Panc1 (cell line): ENCODE measurements at regions not wholly inside any gene's neighbourhood (a gene's known extent, or its start where the extent isn't known, plus 50 kb on each side); places are given as distances from the start of the nearest gene placed in this dataset.

ENCODE experiments used
- ATAC-seq: fragments of 200-7000 bp; cut with Tn5 transposase; 2 replicates; pipeline ENCODE4 v1.9.1; 2020; ENCODE audit warnings: mild to moderate bottlenecking, moderate library complexity
- BruUV-seq: library from RNA; stranded (reverse); fragments of 400-500 nt; replicated peaks from 2 replicates; lab custom pipeline; 2021; lab: Mats Ljungman, UMichigan
- CTCF ChIA-PET: fragments of 300-600 bp; sonication (Branson Sonifier 250); formaldehyde crosslinking; loops from one replicate; lab custom pipeline; 2022; ENCODE audit warnings: antibody characterized with exemption; lab: Charles Lee
- POLR2A ChIA-PET: fragments of 300-600 bp; sonication (Branson Sonifier 250); formaldehyde crosslinking; loops from one replicate; lab custom pipeline; 2022; ENCODE audit warnings: antibody characterized with exemption; lab: Charles Lee
- DNase-seq: peaks from one replicate; pipeline ENCODE4 v3.0.0-alpha.2; 2010; ENCODE audit warnings: low read depth, low spot score
- H3K27ac ChIP-seq: 2 replicates; pipeline ENCODE4 v1.5.1; 2011; ENCODE audit warnings: mild to moderate bottlenecking, low read length, inconsistent platforms
- H3K27me3 ChIP-seq: fragments of 200-500 bp; sonication (Bioruptor generic); 2 replicates; pipeline ENCODE4 v1.6.0; 2014; ENCODE audit warnings: low read length, inconsistent platforms; ENCODE audit not compliant: control insufficient read depth, insufficient read depth
- H3K36me3 ChIP-seq: fragments of 200-500 bp; sonication (Bioruptor generic); 2 replicates; pipeline ENCODE4 v1.5.1; 2014; ENCODE audit warnings: inconsistent platforms, mild to moderate bottlenecking, low read length, moderate library complexity; ENCODE audit not compliant: control insufficient read depth, insufficient read depth
- H3K4me1 ChIP-seq: 2 replicates; pipeline ENCODE4 v1.5.1; 2011; ENCODE audit warnings: inconsistent platforms, mild to moderate bottlenecking, low read length, moderate library complexity; ENCODE audit not compliant: control insufficient read depth, insufficient read depth
- H3K4me3 ChIP-seq, 2 experiments: 2 replicates each; pipeline ENCODE4 v1.5.1; 2011 to 2012; ENCODE audit warnings: low read depth in 2 of 2, low read length in 2 of 2, mild to moderate bottlenecking in 2 of 2, inconsistent platforms in 1 of 2, moderate library complexity in 1 of 2
- H3K9me3 ChIP-seq: fragments of 200-500 bp; sonication (Bioruptor generic); 2 replicates; pipeline ENCODE4 v1.5.1; 2014; ENCODE audit warnings: low read depth, mild to moderate bottlenecking, inconsistent platforms, low read length, moderate library complexity; ENCODE audit not compliant: control insufficient read depth, insufficient read depth
- CTCF ChIP-seq: fragments of 450-650 bp; IDR thresholded peaks from 2 replicates; pipeline ENCODE4 v1.5.1; 2017; ENCODE audit warnings: mild to moderate bottlenecking
- POLR2AphosphoS5 ChIP-seq: IDR thresholded peaks from 2 replicates; pipeline ENCODE4 v1.6.1; 2012; ENCODE audit warnings: mild to moderate bottlenecking, low read depth, low read length, moderate library complexity
- REST ChIP-seq, 2 experiments: IDR thresholded peaks; 2 replicates each; pipeline ENCODE4 v1.6.1; 2011 to 2012; ENCODE audit warnings: low read depth in 2 of 2, control low read depth in 1 of 2, low read length in 1 of 2, mild to moderate bottlenecking in 1 of 2, moderate library complexity in 1 of 2; ENCODE audit not compliant: insufficient read depth in 1 of 2
- SIN3A ChIP-seq: IDR thresholded peaks from 2 replicates; pipeline ENCODE4 v1.6.1; 2012; ENCODE audit warnings: low read depth, mild to moderate bottlenecking, low read length, moderate library complexity, borderline replicate concordance; ENCODE audit not compliant: insufficient read depth
- TCF7L2 ChIP-seq: IDR thresholded peaks from 2 replicates; pipeline ENCODE4 v1.6.1; 2011; ENCODE audit warnings: mild to moderate bottlenecking, low read depth, low read length, inconsistent platforms
- in situ Hi-C: cut with HindIII; loops from 2 replicates; pipeline ENCODE4 v1.10.0; 2016; ENCODE audit warnings: low sequenced_read_pairs, low pct_unique_long_range_greater_than_20kb
- intact Hi-C: fragments of 100-400 bp; cut with micrococcal nuclease; formaldehyde crosslinking; loops from one replicate; pipeline ENCODE4 v1.10.0; 2022; ENCODE audit not compliant: unreplicated experiment

- no peaks in the 10 kb centered on the region for H3K27me3 ChIP-seq
- ATAC-seq (no peak), DNase-seq (no peak)
- BruUV-seq: no TSS peak
- no peak overlapping the region for H3K27ac ChIP-seq
- in situ Hi-C loops (no loop called here), intact Hi-C loops (no loop called here)
- CTCF ChIA-PET: interaction anchor here (1.0 kb wide), 1 partner anchor 303 kb away, joined by 3 read pairs; no protein-coding TSS in a partner anchor
- no peak overlapping the region for H3K4me3 ChIP-seq
- POLR2A ChIA-PET: no interaction called here
- H3K4me1 ChIP-seq: no peaks in the 10 kb centered on the region
- H3K36me3 ChIP-seq: no peaks in the 10 kb centered on the region
- H3K9me3 ChIP-seq: no peaks in the 10 kb centered on the region
- no peak for TF ChIP-seq CTCF
- TF ChIP-seq REST (IDR thresholded peaks at IDR 0.05; ENCODE audit: insufficient read depth in 1 of 2, low read depth in 2 of 2, low read length in 1 of 2): no peak
These were observed 301.7 kb upstream of the RORA start for GRCh38 chr15:61530769-61531168.

GRCh38 chr15:61528581-61528910 lies 299.4 kb upstream of the RORA start:
- Histone ChIP-seq H3K4me3 (no peak overlapping the region), H3K9me3 (no peaks in the 10 kb centered on the region), H3K4me1 (no peaks in the 10 kb centered on the region), H3K27me3 (no peaks in the 10 kb centered on the region), H3K36me3 (no peaks in the 10 kb centered on the region), H3K27ac (no peak overlapping the region)
- ChIA-PET POLR2A (no interaction called here), CTCF (no interaction called here)
- no peak for DNase-seq
- intact Hi-C loops: no loop called here
- BruUV-seq: no TSS peak
- in situ Hi-C loops: no loop called here
- ATAC-seq: no peak
- TF ChIP-seq REST (IDR thresholded peaks at IDR 0.05; ENCODE audit: insufficient read depth in 1 of 2, low read depth in 2 of 2, low read length in 1 of 2) (no peak), SIN3A (no peak), POLR2AphosphoS5 (no peak), CTCF (no peak), TCF7L2 (no peak)
